Stimulated activated CD4-positive, alpha-beta T cell treated with anti-CD3 and anti-CD28 coated beads, Interleukin-2, amount 100 ng/mL, for 24 hours (primary cell): ENCODE measurements at regions not wholly inside any gene's neighbourhood (a gene's known extent, or its start where the extent isn't known, plus 50 kb on each side); places are given as distances from the start of the nearest gene placed in this dataset.
"Not testable (repeated sequence)": the region's sequence is repeated elsewhere in the genome, so short reads cannot be mapped to it uniquely, and the experiment has no call there.

Source experiments
- DNase-seq, 2 donors: peaks; one replicate each; pipeline ENCODE4 v3.0.0-alpha.2; 2020

DNA sequence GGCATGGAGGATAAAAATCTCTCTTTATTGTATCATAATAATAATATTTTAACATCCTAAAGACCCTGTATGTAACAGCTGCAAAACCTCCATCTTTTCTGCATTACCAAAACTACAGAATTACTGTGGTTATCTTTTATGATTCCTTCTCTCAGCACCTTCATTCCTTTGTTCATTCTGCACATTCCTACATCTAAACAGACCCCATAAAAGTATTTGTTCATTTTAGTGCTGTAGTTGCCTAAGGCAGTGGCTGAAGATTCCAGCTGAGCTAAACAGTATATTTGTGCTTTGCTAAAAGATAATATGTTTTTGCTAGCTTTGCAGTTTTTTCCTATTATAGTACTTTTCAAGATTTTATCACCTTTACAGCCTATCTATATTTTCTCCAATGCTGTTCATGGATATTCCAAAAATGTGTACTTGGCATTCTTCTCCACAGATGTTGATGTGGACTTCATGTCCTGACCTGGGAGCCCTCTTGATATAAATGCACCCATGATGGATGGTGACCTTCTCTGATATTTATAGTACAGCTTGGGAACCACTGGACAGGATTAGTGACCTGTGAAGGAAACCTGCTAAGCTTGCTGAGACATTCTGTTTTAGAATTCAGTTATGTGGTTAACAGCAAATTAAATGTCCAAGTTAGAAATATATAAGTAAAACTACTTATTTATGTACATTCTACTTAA is 2832.9 kb upstream of the PCDH20 start:
- no peak for DNase-seq

DNA sequence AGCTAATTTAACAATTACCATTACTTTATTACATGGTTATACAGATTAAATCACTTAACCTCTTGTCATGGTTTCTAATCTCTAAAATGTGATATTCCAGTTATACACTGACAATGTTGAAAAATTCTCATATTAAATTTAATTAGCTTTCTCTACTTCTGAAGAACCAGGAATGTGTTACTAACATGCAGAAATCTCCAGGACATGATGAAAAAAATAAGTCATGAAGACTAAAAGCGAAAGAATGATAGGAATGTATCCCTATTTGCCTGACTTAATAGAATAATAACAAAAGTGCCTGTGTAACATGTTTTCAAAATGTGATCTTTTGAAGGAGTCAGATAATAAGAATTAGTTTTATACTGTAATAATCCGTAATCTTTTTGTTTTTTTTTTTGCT is 2823.7 kb upstream of the PCDH20 start:
- DNase-seq: no peak

DNA sequence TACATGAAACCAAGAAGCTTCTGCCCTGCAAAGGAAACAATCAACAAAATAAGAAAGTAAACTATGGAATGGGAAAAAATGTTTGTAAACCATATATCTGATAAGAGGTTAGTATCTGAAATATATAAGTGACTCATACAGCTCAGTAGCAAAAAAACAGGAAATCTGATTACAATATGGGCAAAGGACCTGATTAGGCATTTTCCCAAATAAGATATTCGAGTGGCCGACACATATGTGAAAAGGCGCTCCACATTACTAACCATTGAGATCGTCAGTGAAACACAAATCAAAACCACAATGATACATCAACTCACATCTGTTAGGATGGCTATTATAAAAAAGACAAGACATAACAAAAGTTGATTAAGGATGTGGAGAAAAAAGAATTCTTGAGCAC is 2818.6 kb upstream of the PCDH20 start:
- no peak for DNase-seq

DNA sequence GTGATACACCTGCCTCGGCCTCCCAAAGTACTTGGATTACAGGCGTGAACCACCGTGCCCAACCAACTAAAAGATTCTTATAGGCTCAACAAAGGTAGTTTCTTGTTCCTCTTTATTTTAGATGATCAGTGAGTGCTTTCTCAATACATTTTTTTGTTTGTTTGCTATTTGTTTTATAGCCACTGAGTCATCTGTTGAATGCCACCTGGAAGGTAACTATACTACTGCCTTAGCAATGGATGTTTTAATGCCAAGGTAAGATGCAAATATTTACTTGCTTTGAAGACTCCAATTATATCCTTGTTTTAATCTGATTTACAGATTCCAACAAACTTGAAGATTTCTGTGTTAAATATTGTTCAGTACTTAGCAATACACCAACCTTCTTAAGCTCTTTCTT is 2807.4 kb upstream of the PCDH20 start:
- no peak for DNase-seq

DNA sequence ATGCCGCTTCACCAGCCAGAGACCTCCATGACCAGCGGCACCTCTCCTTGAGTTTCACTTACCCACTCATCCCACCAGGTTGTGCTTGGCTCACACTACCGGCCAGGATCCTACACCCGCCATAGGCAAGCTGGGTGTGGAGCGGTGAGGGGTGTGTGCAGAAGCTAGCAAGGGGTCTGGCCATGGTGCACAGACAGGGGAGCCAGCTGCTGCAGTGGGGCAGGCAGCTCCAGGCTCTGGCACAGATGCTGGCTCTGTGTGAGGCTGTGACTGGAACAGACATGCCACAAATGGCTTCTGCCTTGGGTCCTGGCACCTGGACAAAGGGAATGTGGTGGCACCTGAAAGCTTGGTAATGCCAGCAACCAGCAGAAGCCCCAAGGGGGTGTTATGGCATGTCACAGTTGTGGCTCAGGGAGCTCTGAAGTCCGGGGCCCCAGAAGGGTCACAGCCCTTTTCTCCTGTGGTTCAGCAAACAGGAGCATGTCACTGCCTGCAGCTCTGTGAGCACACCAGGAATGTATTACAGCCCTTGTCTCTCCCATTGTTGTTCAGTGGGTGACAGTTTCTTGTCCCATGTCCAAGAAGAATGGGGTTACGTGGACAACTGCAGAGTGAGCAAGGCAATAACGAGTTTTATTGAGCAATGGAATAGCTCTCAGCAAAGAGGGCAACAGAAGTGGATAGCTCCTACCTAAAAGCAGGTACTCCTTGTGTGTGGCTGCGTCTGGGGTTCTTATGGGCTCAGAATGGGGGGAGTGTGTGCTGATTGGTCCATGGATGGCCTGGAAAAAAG is 2791.0 kb upstream of the PCDH20 start:
- DNase-seq: no peak

DNA sequence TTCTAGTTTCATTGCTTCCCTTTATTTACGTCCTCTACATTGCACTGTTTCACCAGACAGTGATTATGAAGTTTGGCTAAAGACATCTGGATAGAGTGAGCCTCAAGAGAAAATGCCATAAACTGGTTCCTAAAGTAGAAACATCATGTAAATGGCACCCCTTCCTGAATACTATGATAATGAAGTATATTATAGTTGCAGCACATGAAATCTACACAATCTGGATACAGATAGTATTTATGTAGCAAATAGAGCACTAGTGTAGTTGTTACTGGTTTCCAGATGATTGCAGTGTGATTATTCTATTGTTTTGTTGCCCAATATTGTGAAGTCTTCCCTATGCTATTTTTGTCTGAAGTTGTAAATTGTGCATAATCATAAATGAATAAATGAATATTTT is 2786.9 kb upstream of the PCDH20 start:
- DNase-seq: no peak

DNA sequence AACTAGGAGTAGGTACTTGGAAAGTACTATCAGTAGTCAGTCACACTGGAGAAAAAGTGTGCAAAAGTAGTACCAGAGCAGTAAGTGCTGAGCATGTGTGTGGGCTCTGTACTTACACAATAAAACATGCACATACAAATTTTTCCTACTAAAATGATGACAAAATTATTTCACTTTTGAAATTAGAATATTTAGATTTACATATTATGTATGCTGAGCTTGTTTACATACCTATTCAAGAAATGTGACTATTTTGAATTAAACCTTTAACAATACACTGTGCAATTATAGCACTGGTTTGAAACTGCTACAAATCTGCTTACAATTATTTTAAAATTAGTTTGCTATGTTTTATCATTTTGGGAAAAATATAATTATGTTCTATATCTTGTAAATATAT is 2781.6 kb upstream of the PCDH20 start:
- DNase-seq: no peak

DNA sequence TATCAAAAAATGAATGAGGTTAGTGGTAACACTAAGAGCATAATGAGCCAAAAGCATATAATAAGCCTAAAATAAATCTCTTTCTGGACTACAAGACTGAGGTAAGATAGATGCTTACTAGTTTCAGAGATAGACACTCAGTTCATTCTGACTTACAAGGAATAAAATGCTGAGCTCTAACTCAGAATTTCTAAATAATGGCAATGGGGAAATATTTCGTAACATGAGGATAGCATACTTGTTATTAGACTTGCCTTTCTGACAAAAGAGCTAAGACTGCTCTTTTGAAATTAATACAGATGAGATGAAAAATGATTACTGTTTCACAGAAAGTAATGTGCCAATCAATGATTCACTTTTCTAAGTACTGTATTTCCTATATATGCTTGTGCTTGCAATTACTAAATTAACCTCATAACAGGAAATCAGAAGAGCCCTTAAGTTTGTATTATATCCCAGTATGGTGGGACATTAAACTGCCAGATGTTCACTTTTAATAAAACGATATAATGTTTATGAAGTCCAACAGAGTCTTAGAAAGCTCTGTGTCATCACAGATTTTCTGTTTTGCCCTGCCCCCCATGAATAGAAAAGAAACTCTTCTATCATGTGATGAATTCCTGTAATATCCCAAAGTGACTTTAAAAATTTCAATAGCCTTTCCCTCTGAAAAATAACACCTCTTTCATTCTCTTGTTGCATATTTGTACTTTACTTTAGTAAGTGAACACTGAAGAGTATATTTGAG is 2771.0 kb upstream of the PCDH20 start:
- DNase-seq: no peak

DNA sequence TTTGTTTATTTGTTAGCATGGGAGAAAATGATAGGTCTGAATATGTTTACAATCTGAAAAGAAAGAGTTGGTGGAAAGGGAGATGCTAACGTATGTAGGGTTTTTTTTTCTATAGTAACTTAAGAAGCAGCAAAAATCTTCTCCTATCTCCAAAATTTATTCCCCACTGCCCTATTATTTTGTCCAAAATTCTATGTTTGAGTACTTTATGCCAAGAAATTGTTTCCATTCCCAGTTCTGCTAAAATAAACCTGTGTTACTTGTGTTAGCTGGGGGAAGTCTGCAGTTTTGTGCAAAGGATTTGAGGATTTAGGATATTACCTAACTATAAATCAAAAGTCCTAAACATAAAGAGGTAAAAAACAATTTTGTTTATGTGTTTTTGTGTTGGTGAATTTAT is 2770.4 kb upstream of the PCDH20 start:
- DNase-seq: no peak

DNA sequence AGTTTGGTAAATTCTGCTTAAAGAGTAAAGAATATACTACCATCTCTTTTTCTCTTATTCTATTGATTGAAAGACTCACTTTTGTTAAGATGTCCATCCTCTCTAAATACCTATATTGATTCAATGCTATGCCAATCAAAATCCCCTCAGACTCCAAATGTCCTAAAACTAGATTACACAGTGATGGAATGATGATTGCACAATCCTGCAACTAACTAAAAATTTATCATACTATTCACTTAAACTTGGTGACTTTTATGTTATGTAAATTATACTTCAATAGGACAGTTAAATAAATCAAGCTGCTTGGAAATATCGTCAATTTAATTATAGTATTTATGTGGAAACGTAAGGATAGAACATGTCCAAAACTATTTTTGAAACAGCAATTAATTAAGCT is 2765.1 kb upstream of the PCDH20 start:
- no peak for DNase-seq

DNA sequence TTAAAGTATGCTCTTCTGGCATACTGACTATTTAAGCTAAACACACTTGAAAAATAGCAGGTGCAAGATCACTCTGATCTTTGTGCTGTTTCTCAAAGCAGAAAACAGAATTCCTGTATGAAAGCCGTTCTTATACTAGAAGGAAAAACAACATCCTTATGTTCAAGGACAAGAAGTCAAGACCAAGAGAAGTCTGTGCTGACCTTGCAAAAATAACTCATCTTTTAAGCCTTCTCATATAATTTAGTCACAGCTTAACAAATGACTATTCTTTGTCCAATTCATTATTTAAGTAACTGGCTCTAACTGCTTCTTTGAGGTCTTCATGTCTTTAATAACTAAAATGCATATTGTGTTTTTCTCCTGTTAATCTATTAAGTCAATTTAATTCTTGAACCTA is 2750.2 kb upstream of the PCDH20 start:
- no peak for DNase-seq

DNA sequence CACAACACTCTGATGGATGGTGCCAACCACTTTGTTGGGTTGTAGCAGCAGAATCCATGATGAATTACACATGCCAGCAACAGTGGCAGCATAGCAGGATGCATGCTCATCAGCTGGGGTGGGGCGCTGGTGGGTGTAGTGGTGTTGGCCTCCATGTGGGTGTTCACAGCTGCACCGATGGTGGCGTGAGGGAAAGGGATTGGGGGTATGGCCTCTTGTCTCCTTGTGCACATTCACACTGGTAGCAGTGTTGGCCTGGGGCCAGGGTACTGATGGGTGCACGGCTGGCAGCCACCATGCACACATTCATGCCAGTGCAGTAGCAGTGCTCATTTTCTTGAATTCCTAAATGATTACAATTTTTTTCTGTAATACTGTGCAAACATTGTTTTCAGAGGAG is 2748.8 kb upstream of the PCDH20 start:
- DNase-seq: no peak

DNA sequence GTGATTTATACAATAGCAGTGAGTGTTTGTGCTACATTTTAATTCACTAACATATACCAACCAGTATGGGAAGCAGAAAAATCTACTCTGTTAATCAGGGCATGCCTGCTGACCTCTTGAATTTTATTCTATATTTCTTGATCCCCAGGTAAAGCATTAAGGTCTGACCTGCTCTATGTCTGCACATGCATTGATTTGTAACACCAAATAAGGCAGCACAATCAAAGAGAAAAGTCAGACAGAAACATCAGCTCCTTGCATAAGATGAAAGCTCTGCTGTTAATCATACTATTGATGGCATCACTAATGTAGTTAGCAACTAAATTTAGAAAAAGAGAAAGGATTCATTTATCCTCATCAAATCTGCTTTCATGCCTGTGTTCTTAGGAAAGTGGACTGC is 2744.8 kb upstream of the PCDH20 start:
- no peak for DNase-seq

DNA sequence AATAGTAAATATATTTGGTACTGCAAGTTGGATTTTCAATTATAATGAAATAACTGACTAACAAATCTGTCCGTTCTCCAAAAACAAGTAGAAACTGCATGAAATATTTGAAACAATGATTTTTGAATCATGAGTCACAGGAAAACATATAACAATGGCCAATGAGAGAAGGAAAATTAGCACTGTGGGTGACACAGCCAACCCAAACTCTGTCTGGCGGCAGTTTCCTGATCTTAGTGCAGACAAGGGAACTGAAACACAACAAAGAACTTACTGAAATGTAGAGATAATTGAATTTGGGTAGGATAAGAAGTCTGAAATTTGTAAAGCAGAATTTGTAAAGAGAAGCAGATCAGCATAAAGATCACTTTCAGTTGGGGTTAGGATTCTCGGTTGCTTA is 2743.3 kb upstream of the PCDH20 start:
- no peak for DNase-seq

DNA sequence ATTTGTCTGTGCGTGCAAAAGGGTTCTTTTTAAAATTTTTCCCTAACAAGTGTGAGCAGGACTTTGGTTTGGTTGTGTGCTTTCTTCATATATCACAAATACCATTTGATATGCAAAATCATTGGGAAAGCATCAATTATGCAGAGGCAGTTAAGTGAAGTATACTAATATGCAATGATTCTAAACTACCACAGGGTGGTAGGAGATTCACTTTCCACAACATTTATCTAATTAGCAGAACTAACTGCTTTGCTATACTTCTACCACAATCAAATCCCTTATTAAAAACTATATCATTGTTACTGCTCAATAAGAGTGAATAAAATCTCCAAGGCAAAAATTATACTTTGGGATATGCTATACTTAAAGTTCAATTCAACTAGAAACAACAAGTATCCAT is 2738.9 kb upstream of the PCDH20 start:
- DNase-seq: no peak

DNA sequence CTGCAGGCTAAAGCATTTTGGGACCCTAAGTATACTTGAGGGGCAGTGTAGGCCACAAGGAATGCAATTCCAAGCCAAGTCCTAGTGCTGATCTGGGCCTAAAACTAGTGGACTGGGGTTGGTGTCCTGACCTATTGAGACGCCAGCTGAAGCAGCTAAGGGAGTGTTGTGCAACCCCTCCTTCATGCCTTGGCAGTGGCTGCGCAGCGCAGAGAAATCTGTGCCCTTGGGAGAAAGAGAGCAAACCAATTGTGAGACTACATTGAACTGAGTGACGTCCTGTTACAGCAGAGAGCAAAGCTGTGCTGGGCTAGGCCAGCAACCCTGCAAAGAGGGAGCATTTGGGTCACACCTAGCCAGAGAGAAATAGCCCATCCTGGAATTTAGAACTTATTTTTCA is 2715.0 kb upstream of the PCDH20 start:
- DNase-seq: no peak

DNA sequence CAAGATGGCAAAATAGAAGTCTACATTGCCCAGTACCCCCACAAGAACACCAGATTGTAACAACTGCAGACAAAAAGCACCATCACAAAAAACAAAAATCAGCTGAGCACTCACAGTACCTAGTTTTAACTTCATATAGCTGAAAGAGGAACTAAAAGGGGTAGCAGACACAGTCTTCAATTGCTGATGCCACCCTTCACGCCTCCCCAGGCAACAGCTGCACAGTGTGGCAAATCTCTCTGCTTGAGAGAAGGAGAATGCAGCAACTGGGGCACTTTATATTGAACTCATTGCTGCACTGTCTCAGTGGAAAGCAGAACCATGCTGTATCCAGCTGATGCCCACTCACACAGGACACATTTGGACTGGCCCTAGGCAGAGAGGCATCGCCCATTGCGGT is 2714.5 kb upstream of the PCDH20 start:
- no peak for DNase-seq

DNA sequence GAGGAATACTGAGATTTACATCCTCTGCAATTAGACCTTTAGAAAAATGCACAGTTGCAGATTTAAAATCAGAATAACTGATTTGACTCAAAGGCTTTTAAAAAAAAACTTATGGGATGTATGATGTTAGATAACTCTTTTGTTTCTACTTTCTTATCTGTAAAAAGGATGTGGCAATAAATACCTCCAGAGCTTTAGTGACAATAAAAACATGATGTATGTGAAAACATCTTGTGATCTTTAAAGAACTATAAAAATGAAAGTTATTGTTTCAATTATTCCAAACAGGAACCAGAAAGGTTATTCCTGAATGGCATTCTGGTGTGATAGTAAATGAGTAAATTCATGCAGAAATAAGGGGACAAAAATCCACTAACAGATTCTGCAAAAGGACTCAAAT is 2712.2 kb upstream of the PCDH20 start:
- no peak for DNase-seq

DNA sequence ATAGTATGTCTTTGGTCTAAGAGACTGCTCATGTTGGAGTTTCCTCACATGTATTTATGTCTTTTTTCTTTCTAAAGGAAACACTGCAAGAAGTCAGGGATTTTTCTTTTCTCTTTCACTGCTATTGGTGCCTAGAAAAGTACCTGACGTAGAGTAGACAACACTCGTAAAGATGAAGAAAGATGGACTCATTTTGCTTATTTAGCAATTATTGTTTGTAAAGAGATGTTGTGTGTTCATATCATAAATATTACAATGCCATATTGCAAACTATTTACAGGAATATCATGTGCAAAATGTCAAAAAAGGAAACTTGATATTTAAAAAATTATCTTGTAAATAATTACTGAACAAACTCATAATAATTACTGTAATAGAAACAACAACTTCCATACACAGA is 2711.5 kb upstream of the PCDH20 start:
- no peak for DNase-seq

DNA sequence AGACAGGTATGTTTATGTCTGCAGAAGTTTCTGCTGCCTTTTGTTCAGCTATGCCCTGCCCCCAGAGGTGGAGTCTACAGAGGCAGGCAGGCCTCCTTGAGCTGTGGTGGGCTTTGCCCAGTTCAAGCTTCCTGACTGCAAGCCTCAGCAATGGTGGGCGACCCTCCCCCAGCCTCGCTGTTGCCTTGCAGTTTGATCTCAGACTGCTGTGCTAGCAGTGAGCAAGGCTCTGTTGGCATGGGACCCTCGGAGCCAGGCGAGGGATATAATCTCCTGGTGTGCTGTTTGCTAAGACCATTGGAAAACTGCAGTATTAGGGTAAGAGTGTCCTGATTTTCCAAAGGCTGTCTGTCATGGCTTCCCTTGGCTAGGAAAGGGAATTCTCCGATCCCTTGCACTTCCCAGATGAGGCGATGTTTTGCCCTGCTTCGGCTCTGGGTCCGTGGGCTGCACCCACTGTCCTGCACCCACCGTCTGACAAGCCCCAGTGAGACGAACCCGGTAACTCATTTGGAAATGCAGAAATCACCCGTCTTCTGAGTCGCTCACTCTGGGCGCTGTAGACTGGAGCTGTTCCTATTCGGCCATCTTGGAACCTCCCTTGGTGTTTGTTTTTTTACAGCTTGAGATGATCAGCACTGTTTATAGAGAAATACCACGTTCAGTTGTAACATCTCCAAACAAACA is 2705.5 kb upstream of the PCDH20 start:
- not testable (repeated sequence) for DNase-seq

DNA sequence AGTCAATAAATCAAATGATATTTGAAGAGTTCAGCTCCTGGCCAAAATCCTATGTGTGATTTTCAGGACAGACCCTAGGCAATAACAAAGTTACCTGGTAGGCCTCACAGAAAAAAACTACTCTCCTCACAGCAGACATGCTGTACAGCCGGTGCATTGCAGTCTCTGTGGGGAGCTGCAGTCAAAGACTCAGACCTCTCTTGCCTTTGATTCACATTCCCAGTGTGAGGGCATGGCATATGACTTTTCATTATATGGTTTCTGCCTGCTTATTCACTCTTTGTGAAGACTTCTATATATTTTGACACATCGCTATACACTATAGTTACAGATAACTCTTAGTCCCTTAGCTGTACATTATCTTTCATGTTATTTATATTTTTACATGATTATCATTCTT is 2684.3 kb upstream of the PCDH20 start:
- DNase-seq: no peak

DNA sequence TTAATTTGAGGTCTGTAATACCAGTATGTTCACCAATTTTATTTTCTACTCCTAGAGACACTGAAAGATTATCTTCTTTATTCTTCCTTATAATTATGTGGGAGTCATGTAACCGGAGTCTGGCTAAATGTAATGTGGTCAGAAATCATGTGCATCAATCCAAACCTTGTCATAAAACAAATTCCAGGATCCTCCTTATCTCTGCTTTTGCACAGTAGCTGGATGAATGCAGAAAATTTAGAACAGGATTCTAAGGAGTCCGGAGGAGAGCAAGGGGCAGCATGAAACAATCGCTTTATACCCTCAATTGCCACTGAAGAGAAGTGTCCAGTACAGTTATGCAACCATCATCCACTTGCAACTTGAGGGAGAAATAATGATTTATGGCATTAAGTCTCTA is 2674.7 kb upstream of the PCDH20 start:
- no peak for DNase-seq

DNA sequence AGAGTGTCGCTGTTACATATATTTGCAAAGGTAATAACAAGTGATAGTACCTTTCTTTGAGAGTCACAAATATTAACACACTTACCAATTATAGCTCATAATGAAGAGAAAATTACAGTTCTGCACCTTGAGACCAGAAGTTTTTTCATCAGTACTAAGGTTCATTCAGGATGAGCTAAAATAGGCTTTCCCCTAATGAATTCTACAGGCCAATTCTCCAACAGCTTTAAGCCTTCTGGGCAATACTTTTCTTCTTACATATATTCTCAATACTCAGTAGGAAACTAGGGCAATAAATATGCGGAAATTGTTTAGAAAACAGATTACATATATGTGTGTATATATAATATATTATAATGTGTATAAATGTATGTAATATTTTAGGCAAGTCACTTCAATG is 2672.8 kb upstream of the PCDH20 start:
- no peak for DNase-seq

DNA sequence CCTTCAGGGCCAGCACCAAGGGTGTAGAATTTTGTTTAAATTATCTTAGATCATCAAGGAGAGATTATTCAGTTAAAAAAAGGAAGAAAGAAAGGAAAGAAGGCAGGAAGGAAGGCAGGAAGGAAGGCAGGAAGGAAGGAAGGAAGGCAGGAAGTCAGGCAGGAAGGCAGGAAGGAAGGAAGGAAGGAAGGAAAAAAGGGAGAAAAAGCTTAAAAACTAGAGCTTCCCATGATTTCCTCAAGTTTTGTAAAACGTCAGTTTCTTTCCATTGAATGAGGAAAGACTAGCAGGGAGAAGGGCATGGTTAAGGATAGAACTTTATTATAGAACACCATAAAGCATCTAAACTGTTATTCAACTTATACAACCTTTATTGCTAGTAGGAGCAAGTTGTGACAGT is 2672.0 kb upstream of the PCDH20 start:
- DNase-seq: no peak
